NCI-H460 (cell line): ENCODE measurements at regions not wholly inside any gene's neighbourhood (a gene's known extent, or its start where the extent isn't known, plus 50 kb on each side); places are given as distances from the start of the nearest gene placed in this dataset.
"Not testable (repeated sequence)": the region's sequence is repeated elsewhere in the genome, so short reads cannot be mapped to it uniquely, and the experiment has no call there.

Source experiments
- DNase-seq: peaks from one replicate; pipeline ENCODE4 v3.0.0-alpha.2; 2016; ENCODE audit warnings: low read depth; ENCODE audit errors: extremely low read depth

DNA sequence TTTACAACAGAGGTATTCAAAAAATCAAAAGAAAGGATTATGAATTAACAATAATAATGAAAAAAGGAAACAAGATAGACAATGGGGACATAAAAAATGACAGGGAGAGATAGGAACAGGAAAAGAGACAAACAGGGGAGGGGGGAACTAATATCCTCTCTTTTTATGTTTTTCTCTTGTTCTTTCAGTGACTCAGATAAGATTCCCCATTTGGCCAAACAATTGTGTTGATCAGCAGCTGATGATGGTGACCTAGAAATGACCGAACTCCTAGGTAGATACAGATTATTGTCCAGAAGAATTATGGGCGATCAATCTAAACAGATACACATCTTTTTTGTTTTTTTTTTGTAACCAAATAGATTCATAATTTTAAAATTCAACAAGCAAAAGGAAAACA, 1277.2 kb upstream of the FLRT2 start:
- DNase-seq = no peak

DNA sequence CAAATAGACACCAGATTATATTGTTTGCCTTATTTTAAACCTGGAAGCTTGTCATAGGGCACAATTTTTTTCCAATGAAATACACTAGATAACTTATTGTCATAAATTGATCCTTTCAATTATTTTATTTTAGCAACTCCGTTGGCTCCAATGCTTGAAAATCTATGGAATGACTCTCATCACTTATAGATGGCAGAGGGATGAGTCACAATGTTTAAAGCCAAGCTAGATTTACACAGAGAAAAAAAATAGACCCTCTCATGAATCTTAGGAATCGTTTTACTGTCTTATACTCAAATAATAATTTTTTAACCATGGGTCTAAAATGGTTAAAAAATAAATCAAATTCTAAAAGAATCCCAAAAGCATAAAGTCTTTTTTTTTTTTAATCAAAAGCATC, 1276.6 kb upstream of the FLRT2 start:
- DNase-seq = no peak

GRCh38 chr14:84254290-84254689, 1275.7 kb upstream of the FLRT2 start:
- DNase-seq = no peak

- no peak for DNase-seq
These were observed 1267.0 kb upstream of the FLRT2 start for GRCh38 chr14:84262932-84263331.

DNA sequence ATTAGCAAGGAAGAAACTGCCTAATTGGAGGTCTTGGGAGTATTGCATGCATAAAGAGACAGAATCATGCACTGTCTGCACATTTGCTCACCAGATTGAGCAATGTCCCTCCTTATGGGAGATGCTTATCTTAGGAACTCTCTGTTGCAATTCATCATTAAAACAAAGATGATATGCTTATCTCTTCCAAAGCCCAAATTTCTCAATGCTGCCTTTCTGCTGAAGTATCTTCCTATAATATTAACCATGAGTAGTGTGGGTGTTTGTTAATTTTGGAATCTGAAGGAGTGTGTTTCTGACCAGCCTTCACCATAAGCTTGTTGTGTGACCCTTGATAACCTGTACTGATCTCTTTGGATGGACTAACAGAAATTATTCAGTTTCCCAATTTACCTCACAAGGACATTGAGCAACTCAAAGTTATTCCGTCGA, 1257.6 kb upstream of the FLRT2 start:
- DNase-seq = no peak

GRCh38 chr14:84273181-84273580, 1256.8 kb upstream of the FLRT2 start:
- DNase-seq = no peak

DNA sequence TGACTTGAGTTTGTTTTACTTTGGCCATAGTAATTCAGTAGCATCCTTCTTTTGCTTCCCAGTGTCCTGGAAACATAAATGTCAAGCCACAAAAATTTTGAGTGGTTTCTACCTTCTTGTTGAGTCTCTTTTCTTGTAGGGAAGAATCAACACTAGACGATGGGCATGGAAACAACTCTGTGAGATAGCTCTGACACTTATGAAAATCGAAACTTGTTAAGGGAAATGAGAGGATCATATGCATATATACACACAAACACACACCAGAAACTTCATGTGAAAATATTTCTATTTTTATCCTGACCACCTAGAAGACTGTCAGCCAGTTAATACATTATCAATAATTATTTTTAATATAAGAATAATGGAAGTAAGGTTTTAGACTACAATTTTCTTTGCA, 1247.3 kb upstream of the FLRT2 start:
- no peak for DNase-seq

DNA sequence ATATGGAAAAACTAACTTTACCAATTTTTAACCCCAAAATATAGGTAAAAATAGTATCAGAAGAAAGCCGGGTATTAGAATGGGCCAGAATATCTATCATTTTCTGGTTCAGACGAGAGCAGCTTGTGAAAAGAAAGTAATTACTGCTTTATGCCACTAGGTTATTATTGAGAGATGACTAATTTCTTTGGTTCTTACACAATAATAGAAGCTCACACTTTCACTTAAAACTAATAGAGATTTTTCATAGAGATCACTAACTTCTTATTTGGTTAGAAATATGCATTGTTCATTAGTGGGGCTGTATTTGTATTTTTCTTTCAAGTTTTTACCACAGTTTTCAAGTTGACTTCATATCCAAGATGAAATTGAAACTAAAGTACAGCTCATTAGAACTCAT, 1241.2 kb upstream of the FLRT2 start:
- no peak for DNase-seq

- no peak for DNase-seq
These were observed 1231.2 kb upstream of the FLRT2 start for GRCh38 chr14:84298663-84299195.

- DNase-seq = no peak
These were observed 1226.8 kb upstream of the FLRT2 start for GRCh38 chr14:84303140-84303539.

DNA sequence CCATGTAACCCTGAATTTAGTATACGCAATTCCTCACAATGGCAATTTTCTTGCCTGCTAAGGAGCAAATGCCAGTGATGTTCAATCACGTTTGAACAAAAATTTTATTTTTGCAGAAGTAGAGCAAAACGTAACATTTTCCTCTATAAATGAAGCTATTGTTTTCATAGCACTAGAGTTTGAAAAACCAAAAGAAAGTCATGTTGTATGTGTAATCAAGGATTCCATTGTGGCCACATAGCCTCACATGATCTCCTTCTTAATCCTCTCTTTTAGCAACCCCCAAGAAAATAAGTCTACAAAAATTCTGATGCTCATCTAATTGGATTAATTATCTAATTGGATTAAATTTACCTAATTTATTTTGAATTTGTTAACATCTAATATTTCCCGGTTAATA, 1217.4 kb upstream of the FLRT2 start:
- DNase-seq = no peak

GRCh38 chr14:84323450-84323849, 1206.5 kb upstream of the FLRT2 start:
- no peak for DNase-seq

GRCh38 chr14:84323978-84324377, 1206.0 kb upstream of the FLRT2 start:
- no peak for DNase-seq

DNA sequence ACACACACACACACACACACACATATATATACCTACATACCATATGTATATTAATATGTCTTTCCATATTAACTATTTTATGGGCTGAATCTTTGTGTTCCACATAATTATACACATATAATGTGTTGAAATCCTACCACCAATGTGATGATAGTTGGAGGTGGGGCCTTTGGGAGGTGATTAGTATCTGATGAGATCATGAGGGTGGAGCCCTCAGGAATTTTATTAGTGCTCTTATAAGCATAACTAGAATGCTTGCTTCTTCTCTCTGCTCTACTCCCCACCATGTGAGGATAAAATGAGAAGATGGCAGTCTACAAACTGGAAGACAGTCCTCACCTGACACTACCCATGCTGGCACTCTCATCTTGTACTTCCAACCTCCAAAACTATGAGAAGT, 1193.5 kb upstream of the FLRT2 start:
- no peak for DNase-seq

DNA sequence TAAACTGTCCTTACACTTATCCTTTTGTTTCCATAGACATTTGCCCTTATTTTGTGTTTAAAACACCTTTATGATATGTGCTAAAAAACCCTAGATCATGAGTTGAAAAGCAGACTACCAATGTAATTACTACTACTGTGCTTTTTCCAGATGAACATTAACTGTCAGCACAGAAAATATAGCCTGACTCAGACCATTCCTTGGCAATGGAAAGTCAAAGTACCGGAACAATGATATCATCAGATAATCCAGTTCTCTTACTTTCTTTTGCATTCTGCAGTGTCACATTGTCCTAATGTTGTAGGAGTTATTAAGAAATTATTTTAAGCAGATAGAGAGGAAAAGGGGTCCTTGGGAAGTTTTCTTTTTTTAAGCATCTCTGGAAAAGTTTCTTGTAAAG, 1189.0 kb upstream of the FLRT2 start:
- DNase-seq = no peak

DNA sequence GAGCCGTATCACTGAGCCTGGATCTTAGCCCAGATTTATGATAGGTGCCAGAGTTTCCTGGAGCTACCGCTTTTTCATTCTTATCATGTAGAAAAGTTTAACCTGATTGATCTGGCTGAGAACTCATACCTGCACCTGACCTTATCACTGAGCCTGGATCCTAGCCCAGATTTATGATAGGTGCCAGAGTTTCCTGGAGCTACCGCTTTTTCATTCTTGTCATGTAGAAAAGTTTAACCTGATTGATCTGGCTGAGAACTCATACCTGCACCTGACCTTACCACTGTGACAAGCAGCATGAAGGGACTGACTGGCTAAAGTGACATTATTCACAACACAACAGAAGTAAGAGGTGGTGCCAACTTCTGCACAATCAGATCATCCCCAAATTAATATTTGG, 1188.1 kb upstream of the FLRT2 start:
- not testable (repeated sequence) for DNase-seq

DNA sequence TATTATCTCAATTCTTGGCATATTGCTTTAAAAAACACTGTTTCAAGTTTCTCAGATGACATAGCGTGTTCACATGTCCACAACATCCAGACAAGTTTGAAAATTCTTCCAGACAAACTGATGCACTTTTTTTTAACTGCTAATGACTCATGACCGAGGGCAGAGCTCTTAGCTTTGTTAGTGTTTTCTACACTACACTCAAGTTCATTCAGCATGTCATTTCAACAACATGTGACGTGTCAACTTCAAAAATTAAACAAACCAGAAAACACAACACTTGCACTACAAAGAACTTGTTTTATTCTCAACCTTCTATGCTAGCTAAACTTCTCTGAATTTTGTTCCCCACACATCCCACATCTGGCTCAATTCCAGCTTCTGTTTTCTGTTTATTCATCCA, 1186.3 kb upstream of the FLRT2 start:
- no peak for DNase-seq

DNA sequence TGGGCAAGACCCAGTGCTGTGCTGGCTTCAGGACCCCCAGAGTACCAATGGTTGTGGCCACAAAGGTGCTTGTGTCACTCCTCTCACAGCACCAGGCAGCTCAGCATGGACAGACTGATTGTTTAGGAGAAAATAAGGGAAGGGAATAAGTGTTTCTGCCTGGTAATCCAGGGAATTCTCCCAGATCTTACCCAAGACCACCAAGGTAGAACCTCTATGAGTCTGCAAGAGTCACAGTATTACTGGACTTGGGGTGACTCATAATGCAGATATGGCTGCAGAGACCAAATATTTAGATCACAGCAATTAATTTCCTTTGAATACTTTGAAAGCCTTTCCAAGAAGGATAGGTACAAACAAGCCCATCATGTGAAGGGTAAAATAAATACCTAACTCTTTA, 1178.3 kb upstream of the FLRT2 start:
- DNase-seq = no peak

- DNase-seq = no peak
These were observed 1168.5 kb upstream of the FLRT2 start for GRCh38 chr14:84361476-84361875.

DNA sequence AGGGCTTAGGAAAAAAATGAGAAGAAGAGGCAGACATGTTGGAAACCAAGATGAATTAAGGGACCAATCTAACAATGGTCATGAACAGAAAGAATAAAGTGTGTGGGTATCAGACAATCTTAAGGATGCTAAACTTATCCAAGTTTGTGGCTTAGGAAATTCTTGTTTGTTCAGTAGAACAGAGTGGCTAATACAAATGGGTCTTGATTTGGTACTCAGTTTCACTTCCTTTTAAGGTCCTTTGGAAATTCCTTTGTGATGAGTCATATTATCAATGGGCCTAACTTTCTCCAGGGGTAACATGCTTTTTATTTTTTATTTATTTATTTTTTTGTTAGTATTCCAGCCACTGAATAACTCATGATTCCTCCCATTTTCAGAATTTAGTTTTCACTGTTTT, 1154.7 kb upstream of the FLRT2 start:
- no peak for DNase-seq

DNA sequence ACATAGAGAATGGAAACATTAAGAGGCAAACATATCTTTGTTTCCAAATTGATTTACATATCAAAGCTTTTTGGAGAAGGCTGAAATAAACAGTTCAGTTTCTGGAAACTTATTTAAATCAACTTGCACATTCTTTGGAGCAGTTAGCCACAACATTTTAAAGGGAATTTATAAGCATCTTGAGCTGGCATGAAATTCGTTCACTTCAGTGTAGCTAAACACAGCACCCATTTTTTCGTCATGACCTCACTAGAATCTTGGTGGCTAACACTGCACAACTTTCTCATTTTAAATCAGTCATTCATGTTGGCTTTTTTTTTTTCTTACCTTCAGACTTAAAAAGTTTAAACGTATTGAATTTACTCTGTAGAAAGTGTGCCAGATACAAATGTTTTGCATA, 1139.9 kb upstream of the FLRT2 start:
- no peak for DNase-seq

DNA sequence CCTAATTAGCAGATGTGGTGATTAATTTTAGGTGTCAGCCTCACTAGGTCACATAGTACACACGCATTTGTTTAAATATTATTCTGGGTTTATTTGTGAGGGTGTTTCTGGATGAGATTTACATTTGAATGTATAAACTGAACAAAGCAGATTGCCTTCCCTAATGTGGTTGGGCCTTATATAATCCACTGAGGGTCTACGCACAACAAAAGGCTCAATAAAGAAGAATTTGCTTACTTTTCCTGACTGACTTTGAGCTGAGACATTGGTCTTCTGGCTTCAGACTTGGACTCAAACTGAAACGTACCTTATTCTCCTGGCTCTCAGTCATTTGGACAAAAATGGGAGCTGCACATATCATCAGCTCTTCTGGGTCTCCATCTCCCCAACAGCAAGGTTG, 1132.3 kb upstream of the FLRT2 start:
- DNase-seq = no peak

- DNase-seq = no peak
These were observed 1130.5 kb upstream of the FLRT2 start for GRCh38 chr14:84399296-84399910.
